ENCODE measurements at regions not wholly inside any gene's neighbourhood (a gene's known extent, or its start where the extent isn't known, plus 50 kb on each side); places are given as distances from the start of the nearest gene placed in this dataset.
A peak's percentile ranks its signal among the peaks of the same experiment; 100 is the strongest.

- DNase-seq (ENCODE audit: low read depth): no peak
- no peak overlapping the region for H3K4me3 ChIP-seq (ENCODE audit: low read depth, low read length)
- TF ChIP-seq CTCF (IDR thresholded peaks at IDR 0.05; ENCODE audit: insufficient read depth, low read depth, low read length, missing control alignments): no peak
Measured at GRCh38 chr6:140554421-140554820, 1180.0 kb upstream of the CITED2 start.

GRCh38 chr6:140548366-140548765 is 1173.9 kb upstream of the CITED2 start:
- no peak overlapping the region for H3K4me3 ChIP-seq (ENCODE audit: low read depth, low read length)
- no peak for TF ChIP-seq CTCF (IDR thresholded peaks at IDR 0.05; ENCODE audit: insufficient read depth, low read depth, low read length, missing control alignments)

GRCh38 chr6:140546640-140547039 is 1172.2 kb upstream of the CITED2 start:
- no peak overlapping the region for H3K4me3 ChIP-seq (ENCODE audit: low read depth, low read length)
- DNase-seq (ENCODE audit: low read depth): no peak
- no peak for TF ChIP-seq CTCF (IDR thresholded peaks at IDR 0.05; ENCODE audit: insufficient read depth, low read depth, low read length, missing control alignments)

More at GRCh38 chr6:140548366-140548765, 1173.9 kb upstream of the CITED2 start:
- no peak for DNase-seq (ENCODE audit: low read depth)

GRCh38 chr6:140544431-140544830 is 1170.0 kb upstream of the CITED2 start:
- no peak for DNase-seq (ENCODE audit: low read depth)
- TF ChIP-seq CTCF (IDR thresholded peaks at IDR 0.05; ENCODE audit: insufficient read depth, low read depth, low read length, missing control alignments): no peak

GRCh38 chr6:140542863-140543262 is 1168.4 kb upstream of the CITED2 start:
- peak; percentile 47 for DNase-seq (ENCODE audit: low read depth)
- no peak overlapping the region for H3K4me3 ChIP-seq (ENCODE audit: low read depth, low read length)
- no peak for TF ChIP-seq CTCF (IDR thresholded peaks at IDR 0.05; ENCODE audit: insufficient read depth, low read depth, low read length, missing control alignments)

More at GRCh38 chr6:140544431-140544830, 1170.0 kb upstream of the CITED2 start:
- no peak overlapping the region for H3K4me3 ChIP-seq (ENCODE audit: low read depth, low read length)

GRCh38 chr6:140541288-140541687 is 1166.8 kb upstream of the CITED2 start:
- no peak for TF ChIP-seq CTCF (IDR thresholded peaks at IDR 0.05; ENCODE audit: insufficient read depth, low read depth, low read length, missing control alignments)
- DNase-seq (ENCODE audit: low read depth): peak; percentile 8
- H3K4me3 ChIP-seq (ENCODE audit: low read depth, low read length): no peak overlapping the region; the same call in 1 of the 2 replicates

GRCh38 chr6:140540743-140541142 is 1166.3 kb upstream of the CITED2 start:
- no peak for TF ChIP-seq CTCF (IDR thresholded peaks at IDR 0.05; ENCODE audit: insufficient read depth, low read depth, low read length, missing control alignments)

More at GRCh38 chr6:140540743-140541142, 1166.3 kb upstream of the CITED2 start:
- peak; percentile 25 for DNase-seq (ENCODE audit: low read depth)
- H3K4me3 ChIP-seq (ENCODE audit: low read depth, low read length): no peak overlapping the region

Measured in GM12865 (cell line).